Spinal cord (tissue), 9 donors: ENCODE measurements at regions not wholly inside any gene's neighbourhood (a gene's known extent, or its start where the extent isn't known, plus 50 kb on each side); places are given as distances from the start of the nearest gene placed in this dataset.

Source experiments
- DNase-seq, 6 donors: peaks; one replicate each; pipeline versions ENCODE4 v3.0.0 to v3.0.0-alpha.2; 2013 to 2015; ENCODE audit warnings: low spot score in 6 of 6, low read depth in 4 of 6
- H3K27ac ChIP-seq: one replicate; pipeline ENCODE4 v1.5.1; 2013; ENCODE audit warnings: low read depth, low read length, control low read depth
- H3K27me3 ChIP-seq: one replicate; pipeline ENCODE4 v1.6.1; 2013; ENCODE audit warnings: low read length; ENCODE audit not compliant: control insufficient read depth, insufficient read depth
- H3K36me3 ChIP-seq: one replicate; pipeline ENCODE4 v1.6.1; 2013; ENCODE audit warnings: low read length; ENCODE audit not compliant: control insufficient read depth, insufficient read depth
- H3K4me1 ChIP-seq: one replicate; pipeline ENCODE4 v1.6.1; 2013; ENCODE audit warnings: low read length; ENCODE audit not compliant: control insufficient read depth, insufficient read depth
- H3K4me3 ChIP-seq: one replicate; pipeline ENCODE4 v1.5.1; 2013; ENCODE audit warnings: low read depth, low read length, control low read depth
- H3K9me3 ChIP-seq: one replicate; pipeline ENCODE4 v1.6.1; 2013; ENCODE audit warnings: low read length; ENCODE audit not compliant: control insufficient read depth, insufficient read depth
- WGBS: methylation state at CpG from one replicate; pipeline ENCODE4 v1.1.5; 2013; ENCODE audit warnings: missing lambda C conversion rate; ENCODE audit not compliant: insufficient coverage; 5-methylcytosine and 5-hydroxymethylcytosine counted together
- donor health status: healthy.

DNA sequence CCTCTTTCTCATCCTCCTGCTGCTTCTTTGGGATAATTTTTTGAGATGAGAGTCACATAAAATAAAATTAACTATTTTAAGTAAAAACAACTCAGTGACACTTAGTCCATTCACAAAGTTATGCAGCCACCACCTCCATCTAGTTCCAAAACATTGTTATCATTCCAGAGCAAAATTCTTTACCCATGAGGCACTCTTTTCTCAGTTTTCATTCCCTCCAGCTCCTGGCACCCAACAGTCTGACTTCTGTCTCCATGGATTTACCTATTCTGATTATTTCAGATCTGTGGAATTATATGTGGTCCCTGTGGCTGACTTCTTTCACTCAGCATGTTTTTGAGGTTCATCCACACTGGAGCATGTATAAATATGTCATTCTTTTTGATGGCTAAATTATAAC is 239.9 kb upstream of the DYNLRB2 start:
- Histone ChIP-seq H3K27ac (no peak overlapping the region), H3K27me3 (no peaks in the 10 kb centered on the region), H3K36me3 (no peaks in the 10 kb centered on the region), H3K9me3 (no peaks in the 10 kb centered on the region), H3K4me3 (no peak overlapping the region), H3K4me1 (peaks cover 3% of the 10 kb centered on the region)
- no peak for DNase-seq

DNA sequence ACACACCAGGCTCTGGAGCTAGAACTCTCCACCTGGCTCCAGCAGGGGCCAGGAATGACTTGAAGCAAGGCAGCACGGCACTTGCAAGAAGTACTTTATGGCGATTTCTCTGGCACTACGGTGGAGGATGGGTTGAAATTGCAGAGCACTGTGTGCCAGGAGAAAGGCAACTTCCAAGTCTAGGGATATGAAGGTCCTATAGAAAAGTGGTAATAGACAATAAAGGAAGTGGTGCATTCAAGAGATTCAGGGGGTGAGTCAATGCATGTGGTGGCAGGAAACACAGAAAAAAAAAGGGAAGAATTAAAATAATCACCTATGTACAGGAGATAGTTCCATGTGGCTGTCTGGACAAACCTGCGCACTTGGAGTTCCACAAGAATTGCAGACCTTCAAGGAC is 240.3 kb upstream of the DYNLRB2 start:
- H3K4me3 ChIP-seq, result no peak overlapping the region
- H3K27me3 ChIP-seq, result no peaks in the 10 kb centered on the region
- 94% methylated on average over 3 of the region's 4 CpGs for WGBS
- H3K36me3 ChIP-seq, result no peaks in the 10 kb centered on the region
- DNase-seq, result no peak
- peaks cover 3% of the 10 kb centered on the region for H3K4me1 ChIP-seq
- no peaks in the 10 kb centered on the region for H3K9me3 ChIP-seq
- H3K27ac ChIP-seq, result no peak overlapping the region

DNA sequence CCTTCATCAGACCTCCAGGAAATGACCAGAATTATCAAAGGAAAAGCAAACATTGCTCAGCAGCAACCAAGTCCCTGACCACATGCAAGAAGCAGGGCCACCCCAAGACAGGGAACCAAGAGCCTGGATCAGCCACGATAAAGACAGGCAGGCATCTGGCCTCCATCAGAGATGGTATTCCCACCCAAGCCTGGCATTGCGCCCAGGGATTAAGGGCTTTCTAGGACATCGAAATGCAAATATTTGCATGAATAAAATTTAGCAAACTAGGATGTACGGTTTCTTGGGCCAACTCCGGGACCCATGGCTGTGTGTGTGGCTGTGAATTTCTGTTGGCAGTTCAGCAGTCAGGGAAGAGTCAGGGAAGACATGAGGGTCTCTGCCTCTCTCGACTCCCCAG is 241.4 kb upstream of the DYNLRB2 start:
- 80% methylated on average over 4 of the region's 6 CpGs for WGBS
- Histone ChIP-seq H3K27ac (no peak overlapping the region), H3K36me3 (no peaks in the 10 kb centered on the region), H3K4me1 (peaks cover 3% of the 10 kb centered on the region), H3K27me3 (no peaks in the 10 kb centered on the region), H3K9me3 (no peaks in the 10 kb centered on the region), H3K4me3 (no peak overlapping the region)
- peak in 1 of 6 donors; percentile 20 for DNase-seq

DNA sequence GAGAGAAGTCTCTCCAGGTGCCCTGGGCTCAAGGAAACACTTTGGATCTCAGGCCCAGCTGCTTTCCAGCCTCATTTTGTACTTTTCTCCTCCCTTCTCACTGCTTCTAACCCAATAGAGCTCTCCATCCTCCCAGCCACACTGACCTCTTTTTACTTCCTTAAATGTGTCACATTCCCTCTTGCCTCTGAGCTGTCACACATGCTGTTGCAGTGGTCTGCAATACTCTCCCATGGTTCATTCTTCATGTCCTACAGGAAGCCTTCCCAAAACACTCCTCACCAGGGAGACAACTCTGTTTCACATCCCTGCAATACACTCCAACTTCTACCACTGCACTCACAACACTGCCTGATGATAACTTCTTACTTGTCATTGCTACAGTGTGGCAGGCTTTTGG is 242.1 kb upstream of the DYNLRB2 start:
- no peaks in the 10 kb centered on the region for H3K4me1 ChIP-seq
- H3K36me3 ChIP-seq, result no peaks in the 10 kb centered on the region
- H3K27ac ChIP-seq, result no peak overlapping the region
- no peaks in the 10 kb centered on the region for H3K9me3 ChIP-seq
- H3K27me3 ChIP-seq, result no peaks in the 10 kb centered on the region
- no peak for DNase-seq
- H3K4me3 ChIP-seq, result no peak overlapping the region

DNA sequence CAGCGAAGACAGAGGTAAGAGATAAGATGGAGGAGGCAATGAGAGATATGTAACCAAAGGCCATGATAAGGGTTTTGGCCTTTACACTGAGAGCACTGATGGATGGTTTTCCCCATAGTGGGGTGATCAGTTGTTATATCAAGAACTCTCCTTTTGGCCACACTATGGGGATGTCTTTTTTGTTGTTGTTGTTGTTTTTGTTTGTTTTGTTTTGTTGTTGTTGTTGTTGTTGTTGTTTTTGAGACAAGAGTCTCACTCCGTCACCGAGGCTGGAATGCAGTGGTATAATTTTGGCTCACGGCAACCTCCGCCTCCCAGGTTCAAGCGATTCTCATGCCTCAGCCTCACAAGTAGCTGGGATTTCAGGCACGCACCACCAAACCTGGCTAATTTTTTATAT is 244.8 kb upstream of the DYNLRB2 start:
- H3K27ac ChIP-seq, result no peak overlapping the region
- WGBS, result 100% methylated on average over 2 of the region's 7 CpGs
- H3K4me1 ChIP-seq, result no peaks in the 10 kb centered on the region
- no peaks in the 10 kb centered on the region for H3K27me3 ChIP-seq
- no peak for DNase-seq
- no peaks in the 10 kb centered on the region for H3K36me3 ChIP-seq
- H3K9me3 ChIP-seq, result peaks cover 3% of the 10 kb centered on the region
- H3K4me3 ChIP-seq, result no peak overlapping the region

DNA sequence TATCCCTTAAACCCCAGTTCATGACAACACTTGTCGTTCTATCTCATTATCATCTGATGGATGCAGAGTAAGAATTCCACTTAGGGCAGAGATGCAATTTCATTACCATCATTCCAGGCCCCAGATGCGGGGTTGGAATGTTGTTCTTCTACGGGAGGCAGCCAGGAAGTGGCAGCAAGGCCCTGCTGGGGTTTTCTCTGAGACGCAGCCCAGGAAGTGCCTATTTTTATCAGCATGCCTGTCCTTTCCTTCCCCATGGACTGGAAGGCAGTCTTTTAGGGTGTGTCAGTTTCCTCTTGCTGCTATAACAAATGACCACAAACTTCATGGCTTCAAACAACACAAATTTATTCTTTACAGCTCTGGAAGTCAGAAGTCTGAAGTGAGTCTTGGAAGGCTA is 246.6 kb upstream of the DYNLRB2 start:
- Histone ChIP-seq H3K36me3 (no peaks in the 10 kb centered on the region), H3K27ac (no peak overlapping the region), H3K27me3 (no peaks in the 10 kb centered on the region), H3K4me3 (no peak overlapping the region), H3K4me1 (no peaks in the 10 kb centered on the region), H3K9me3 (peaks cover 3% of the 10 kb centered on the region)
- 79% methylated on average over 4 of the region's 4 CpGs for WGBS
- no peak for DNase-seq

DNA sequence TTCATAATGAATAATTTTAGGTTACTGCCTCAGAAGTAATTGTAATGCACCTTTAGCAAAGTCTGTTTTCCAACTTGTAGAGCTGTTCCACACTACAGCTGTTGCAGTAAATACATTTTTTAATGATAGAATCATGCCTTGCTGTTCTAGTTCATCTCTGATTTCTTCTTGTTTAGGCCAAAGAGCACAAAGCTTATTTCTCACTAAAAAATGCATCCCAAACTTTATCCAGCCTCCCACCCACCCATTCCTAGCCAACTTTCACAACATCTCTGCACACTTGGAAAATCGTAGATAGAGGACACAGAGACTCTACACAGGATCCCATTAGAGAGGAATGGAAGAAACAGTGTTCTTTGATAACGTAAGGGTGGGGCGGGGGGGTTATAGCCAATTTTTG is 252.2 kb upstream of the DYNLRB2 start:
- peaks cover 3% of the 10 kb centered on the region for H3K9me3 ChIP-seq
- no peak overlapping the region for H3K4me3 ChIP-seq
- no CpG with 5 or more reads among the region's 3 CpGs for WGBS
- H3K36me3 ChIP-seq, result no peaks in the 10 kb centered on the region
- no peaks in the 10 kb centered on the region for H3K27me3 ChIP-seq
- H3K4me1 ChIP-seq, result no peaks in the 10 kb centered on the region
- H3K27ac ChIP-seq, result no peak overlapping the region
- no peak for DNase-seq

DNA sequence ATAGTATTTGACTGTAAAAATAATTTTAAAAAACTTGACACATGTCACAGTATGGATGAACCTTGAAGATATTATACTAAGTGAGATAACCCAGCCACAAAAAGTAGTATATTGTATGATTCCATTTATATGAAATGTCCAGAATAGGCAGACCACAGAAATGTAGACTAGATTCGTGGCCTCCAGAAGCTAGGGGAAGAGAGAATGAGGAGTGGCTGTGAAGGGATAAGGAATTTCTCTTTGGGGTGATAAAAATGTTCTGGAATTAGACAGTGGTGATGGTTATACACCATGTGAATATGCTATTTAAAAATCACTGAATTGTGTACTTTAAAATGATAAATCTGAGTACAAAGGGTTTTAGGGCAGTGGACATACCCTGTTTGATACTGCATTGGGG is 253.1 kb upstream of the DYNLRB2 start:
- DNase-seq, result no peak
- no peaks in the 10 kb centered on the region for H3K4me1 ChIP-seq
- H3K9me3 ChIP-seq, result peaks cover 3% of the 10 kb centered on the region
- H3K36me3 ChIP-seq, result no peaks in the 10 kb centered on the region
- H3K27ac ChIP-seq, result no peak overlapping the region
- no peaks in the 10 kb centered on the region for H3K27me3 ChIP-seq
- no CpG with 5 or more reads among the region's 1 CpG for WGBS
- H3K4me3 ChIP-seq, result no peak overlapping the region

DNA sequence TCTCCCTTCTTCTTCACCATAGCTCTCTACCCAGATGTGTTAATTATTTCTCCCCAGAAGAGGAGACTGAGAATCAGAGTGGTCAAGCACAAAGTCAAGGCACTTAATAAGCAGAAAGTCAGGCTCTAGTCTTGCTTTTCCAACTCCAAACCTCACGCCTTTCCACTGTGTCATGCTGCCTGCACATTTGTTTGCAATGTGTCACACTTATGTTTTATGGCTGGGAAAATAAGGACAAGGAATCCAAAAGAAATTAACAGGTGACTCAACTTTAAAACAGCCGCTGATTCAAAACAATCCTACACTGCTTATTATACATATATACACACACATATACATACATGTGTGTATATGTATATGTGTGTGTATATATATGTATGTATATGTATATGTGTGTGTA is 255.7 kb upstream of the DYNLRB2 start:
- H3K4me3 ChIP-seq, result no peak overlapping the region
- H3K27ac ChIP-seq, result no peak overlapping the region
- H3K36me3 ChIP-seq, result no peaks in the 10 kb centered on the region
- no CpG with 5 or more reads among the region's 2 CpGs for WGBS
- no peaks in the 10 kb centered on the region for H3K4me1 ChIP-seq
- DNase-seq, result no peak
- no peaks in the 10 kb centered on the region for H3K9me3 ChIP-seq
- H3K27me3 ChIP-seq, result no peaks in the 10 kb centered on the region

DNA sequence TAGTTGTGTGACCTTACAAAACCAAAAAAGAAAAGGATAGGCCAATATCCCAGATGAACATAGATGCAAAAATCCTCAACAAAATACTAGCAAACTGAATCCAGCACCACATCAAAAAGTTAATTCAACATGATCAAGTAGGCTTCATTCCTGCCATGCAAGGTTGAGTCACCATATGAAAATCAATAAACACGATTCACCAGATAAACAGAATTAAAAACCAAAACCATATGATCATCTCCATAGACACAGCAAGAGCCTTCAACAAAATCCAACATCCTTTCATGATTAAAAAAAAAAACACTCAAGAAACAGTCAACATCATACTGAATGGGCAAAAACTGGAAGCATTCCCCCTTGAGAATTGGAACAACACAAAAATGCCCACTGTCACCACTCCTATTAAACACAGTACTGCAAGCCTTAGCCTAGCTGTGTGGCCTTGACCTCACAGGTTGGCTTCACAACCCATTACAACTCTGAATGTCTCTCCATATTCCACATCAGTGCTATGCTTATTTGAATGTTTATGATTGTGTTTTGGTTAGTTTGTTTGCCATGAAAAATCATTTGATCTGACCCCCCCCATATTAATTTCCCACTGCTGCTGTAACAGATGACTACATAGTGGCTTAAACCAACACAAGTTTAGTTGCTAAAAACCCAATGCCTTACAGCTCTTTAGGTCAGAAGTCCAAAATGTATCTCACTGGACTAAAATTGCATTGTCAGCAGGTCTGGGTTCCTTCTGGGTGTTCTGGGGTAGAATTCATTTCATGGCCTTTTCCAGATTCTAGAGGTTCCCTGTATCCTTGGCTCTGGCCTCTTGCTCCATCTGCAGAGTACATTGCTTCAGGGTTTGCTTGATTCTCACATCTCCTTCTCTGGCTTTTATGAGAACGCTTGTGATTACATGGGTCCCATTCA is 257.1 kb upstream of the DYNLRB2 start:
- WGBS, result 100% methylated on average over 2 of the region's 2 CpGs
- Histone ChIP-seq H3K27ac (no peak overlapping the region), H3K9me3 (no peaks in the 10 kb centered on the region), H3K4me3 (no peak overlapping the region), H3K36me3 (no peaks in the 10 kb centered on the region), H3K4me1 (no peaks in the 10 kb centered on the region), H3K27me3 (no peaks in the 10 kb centered on the region)
- no peak for DNase-seq
